ENCODE measurements at regions not wholly inside any gene's neighbourhood (a gene's known extent, or its start where the extent isn't known, plus 50 kb on each side); places are given as distances from the start of the nearest gene placed in this dataset.

GRCh38 chr6:25042984-25043725 lies 107.4 kb upstream of the RIPOR2 start:
- TF ChIP-seq, protein P1, sequence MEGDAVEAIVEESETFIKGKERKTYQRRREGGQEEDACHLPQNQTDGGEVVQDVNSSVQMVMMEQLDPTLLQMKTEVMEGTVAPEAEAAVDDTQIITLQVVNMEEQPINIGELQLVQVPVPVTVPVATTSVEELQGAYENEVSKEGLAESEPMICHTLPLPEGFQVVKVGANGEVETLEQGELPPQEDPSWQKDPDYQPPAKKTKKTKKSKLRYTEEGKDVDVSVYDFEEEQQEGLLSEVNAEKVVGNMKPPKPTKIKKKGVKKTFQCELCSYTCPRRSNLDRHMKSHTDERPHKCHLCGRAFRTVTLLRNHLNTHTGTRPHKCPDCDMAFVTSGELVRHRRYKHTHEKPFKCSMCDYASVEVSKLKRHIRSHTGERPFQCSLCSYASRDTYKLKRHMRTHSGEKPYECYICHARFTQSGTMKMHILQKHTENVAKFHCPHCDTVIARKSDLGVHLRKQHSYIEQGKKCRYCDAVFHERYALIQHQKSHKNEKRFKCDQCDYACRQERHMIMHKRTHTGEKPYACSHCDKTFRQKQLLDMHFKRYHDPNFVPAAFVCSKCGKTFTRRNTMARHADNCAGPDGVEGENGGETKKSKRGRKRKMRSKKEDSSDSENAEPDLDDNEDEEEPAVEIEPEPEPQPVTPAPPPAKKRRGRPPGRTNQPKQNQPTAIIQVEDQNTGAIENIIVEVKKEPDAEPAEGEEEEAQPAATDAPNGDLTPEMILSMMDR (IDR thresholded peaks at IDR 0.05), result no peak
- no peak for TF ChIP-seq POLR2A (IDR thresholded peaks at IDR 0.05)
